ENCODE measurements at regions not wholly inside any gene's neighbourhood (a gene's known extent, or its start where the extent isn't known, plus 50 kb on each side); places are given as distances from the start of the nearest gene placed in this dataset.

GRCh38 chr16:85249418-85250146 lies 137.3 kb upstream of the CIBAR2 start:
- H3K4me1 ChIP-seq (ENCODE audit: control insufficient read depth, insufficient read depth, low read length) = peaks cover 13% of the 10 kb centered on the region
- H2BK15ac ChIP-seq (ENCODE audit: low read depth, low read length) = no peak overlapping the region
- H3K4me2 ChIP-seq (ENCODE audit: low read depth, low read length) = no peak overlapping the region
- H3K23ac ChIP-seq (ENCODE audit: low read depth, low read length) = no peak overlapping the region
- ATAC-seq (ENCODE audit: low read depth) (no peak), DNase-seq (no peak)
- no peak overlapping the region for H3K18ac ChIP-seq (ENCODE audit: low read depth, low read length)
- no peak overlapping the region for H2AFZ ChIP-seq (replicated peaks; ENCODE audit: low read length, poor library complexity)
- WGBS, 2 experiments (ENCODE audit: extremely low coverage in 2 of 2, insufficient read length in 1 of 2) = 85% methylated on average over 19 of the region's 31 CpGs; no CpG with 5 or more reads in 1 of the 2 experiments
- H3K14ac ChIP-seq (replicated peaks; ENCODE audit: low read depth, low read length) = no peak overlapping the region
- H3K4me3 ChIP-seq (ENCODE audit: insufficient read depth, low read depth, low read length) = no peak overlapping the region
- CTCF ChIA-PET = interaction anchor here (0.5 to 1.0 kb wide), 2 partner anchors 25 to 135 kb away, joined by 3 read pairs; no protein-coding TSS in a partner anchor
- H4K91ac ChIP-seq (ENCODE audit: insufficient read depth, low read depth, low read length) = no peak overlapping the region
- no peak overlapping the region for H2AK5ac ChIP-seq (ENCODE audit: low read depth, low read length)
- H3K9me3 ChIP-seq (ENCODE audit: control insufficient read depth, insufficient read depth, low read length) = no peaks in the 10 kb centered on the region
- in situ Hi-C loops (cut with MboI; ENCODE audit: low sequenced_read_pairs) (no loop called here), dilution Hi-C loops (cut with HindIII; ENCODE audit: low sequenced_read_pairs, unreplicated experiment) (no loop called here), intact Hi-C loops (cut with micrococcal nuclease) (no loop called here)
- H3K56ac ChIP-seq (ENCODE audit: extremely low read depth, insufficient read depth, low read length) = no peak overlapping the region
- H3K4ac ChIP-seq (ENCODE audit: low read depth, low read length) = no peak overlapping the region
- TF ChIP-seq CEBPB (IDR thresholded peaks at IDR 0.05; ENCODE audit: low read depth, low read length) (no peak), FOS (IDR thresholded peaks at IDR 0.05; ENCODE audit: low read depth, low read length) (no peak), BHLHE40 (IDR thresholded peaks at IDR 0.05; ENCODE audit: low read depth, low read length) (no peak), RFX5 (IDR thresholded peaks at IDR 0.05; ENCODE audit: low read depth, low read length) (no peak), ELK1 (IDR thresholded peaks at IDR 0.05; ENCODE audit: borderline replicate concordance, low read depth, low read length) (no peak), CHD1 (IDR thresholded peaks at IDR 0.05; ENCODE audit: low read depth, low read length) (no peak), MAFK (IDR thresholded peaks at IDR 0.05; ENCODE audit: low read depth, low read length) (no peak), CTCF (conservative IDR thresholded peaks at IDR 0.05; ENCODE audit: low read depth, low read length) (no peak), USF2 (IDR thresholded peaks at IDR 0.05; ENCODE audit: low read depth, low read length) (no peak), MAZ (IDR thresholded peaks at IDR 0.05; ENCODE audit: borderline replicate concordance, low read depth, low read length) (no peak), NFE2L2 (IDR thresholded peaks at IDR 0.05; ENCODE audit: low read depth, low read length) (no peak), POLR2A (IDR thresholded peaks at IDR 0.05; ENCODE audit: low read depth, low read length) (no peak), MXI1 (IDR thresholded peaks at IDR 0.05; ENCODE audit: borderline replicate concordance, low read depth, low read length) (no peak), SMC3 (IDR thresholded peaks at IDR 0.05; ENCODE audit: low read depth, low read length) (no peak), RCOR1 (IDR thresholded peaks at IDR 0.05; ENCODE audit: insufficient replicate concordance, low read length) (no peak), RAD21 (IDR thresholded peaks at IDR 0.05; ENCODE audit: low read length) (no peak)
- no peaks in the 10 kb centered on the region for H3K27me3 ChIP-seq (ENCODE audit: control insufficient read depth, insufficient read depth, low read length)
- H3K9me1 ChIP-seq (ENCODE audit: insufficient read depth, low read length) = peaks cover 2% of the 10 kb centered on the region; the same call in 1 of the 2 replicates
- H4K5ac ChIP-seq (ENCODE audit: low read depth, low read length) = no peak overlapping the region
- no peak overlapping the region for H3K9ac ChIP-seq (ENCODE audit: low read depth, low read length)
- no peak overlapping the region for H2AK9ac ChIP-seq (replicated peaks; ENCODE audit: low read depth, low read length, poor library complexity)
- no peak overlapping the region for H2BK120ac ChIP-seq (ENCODE audit: low read depth, low read length)
- peaks cover 39 to 91% of the 10 kb centered on the region in 2 experiments for H3K79me1 ChIP-seq (ENCODE audit: low read depth in 1 of 2, low read length in 2 of 2)
- no peak overlapping the region for H2BK20ac ChIP-seq (ENCODE audit: low read depth, low read length)
- POLR2A ChIA-PET (ENCODE audit: unreplicated experiment) = no interaction called here
- BruUV-seq (replicated peaks) = no TSS peak
- H4K20me1 ChIP-seq (ENCODE audit: insufficient read depth, low read length) = peaks cover 82% of the 10 kb centered on the region
- no peak overlapping the region for H4K8ac ChIP-seq (ENCODE audit: low read depth in 2 of 2, low read length in 2 of 2)
- H2BK5ac ChIP-seq (ENCODE audit: low read depth, low read length, poor library complexity, severe bottlenecking) = no peak overlapping the region
- H3K36me3 ChIP-seq (ENCODE audit: control insufficient read depth, insufficient read depth, low read length) = no peaks in the 10 kb centered on the region
- no peak overlapping the region for H3K27ac ChIP-seq (ENCODE audit: insufficient read depth, low read length)

Measured in IMR-90 (cell line).